HG02642 (cell line): ENCODE measurements at regions not wholly inside any gene's neighbourhood (a gene's known extent, or its start where the extent isn't known, plus 50 kb on each side); places are given as distances from the start of the nearest gene placed in this dataset.

Experiments
- ATAC-seq: cut with Tn5 transposase; IDR thresholded peaks from one replicate; pipeline ENCODE4 v1.9.1; 2021; ENCODE audit warnings: mild to moderate bottlenecking; ENCODE audit not compliant: unreplicated experiment, poor library complexity

DNA sequence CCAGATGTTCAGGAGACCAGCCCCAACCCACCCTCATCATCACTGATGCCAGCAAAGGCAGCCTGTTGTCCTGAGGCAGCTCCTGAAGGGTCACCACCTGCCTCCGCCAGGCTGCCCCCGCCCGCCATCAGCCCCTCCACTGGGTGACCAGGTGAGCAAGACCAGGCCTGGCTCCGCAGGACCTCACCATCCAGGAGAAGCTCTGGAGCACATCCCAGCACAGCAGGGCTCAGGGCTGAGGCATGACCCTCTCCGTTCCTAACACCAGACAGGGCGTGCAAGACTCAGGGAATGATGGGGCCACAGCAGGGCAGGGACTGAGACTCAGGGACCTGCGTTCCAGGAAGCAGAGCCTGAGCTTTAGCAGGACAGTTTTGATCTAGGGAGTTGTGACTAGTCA is 218.8 kb upstream of the RAB6C start:
- ATAC-seq: no peak

DNA sequence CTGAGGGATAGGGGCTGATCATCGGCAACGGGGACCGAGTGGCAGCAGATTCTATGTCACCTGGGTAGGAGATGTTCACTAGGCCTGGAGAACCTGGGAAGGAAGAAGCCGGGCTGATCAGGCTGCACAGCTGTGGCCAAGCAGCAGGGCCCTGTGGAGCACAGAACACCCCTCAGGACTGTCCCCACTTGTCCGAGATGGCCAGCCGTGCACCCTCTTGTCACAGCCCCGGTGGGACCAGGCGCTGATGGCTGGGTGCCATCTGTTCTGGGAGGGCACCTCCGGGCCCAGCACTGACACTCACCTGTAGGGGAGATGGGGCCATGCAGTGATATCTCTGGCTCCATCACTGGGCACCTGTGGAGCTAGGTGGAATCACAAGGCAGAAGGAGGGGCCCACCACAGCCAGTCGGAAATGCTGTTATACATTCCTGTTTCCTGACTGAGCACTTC is 217.9 kb upstream of the RAB6C start:
- no peak for ATAC-seq

GRCh38 chr2:129762386-129763189 is 216.9 kb upstream of the RAB6C start:
- ATAC-seq: no peak

DNA sequence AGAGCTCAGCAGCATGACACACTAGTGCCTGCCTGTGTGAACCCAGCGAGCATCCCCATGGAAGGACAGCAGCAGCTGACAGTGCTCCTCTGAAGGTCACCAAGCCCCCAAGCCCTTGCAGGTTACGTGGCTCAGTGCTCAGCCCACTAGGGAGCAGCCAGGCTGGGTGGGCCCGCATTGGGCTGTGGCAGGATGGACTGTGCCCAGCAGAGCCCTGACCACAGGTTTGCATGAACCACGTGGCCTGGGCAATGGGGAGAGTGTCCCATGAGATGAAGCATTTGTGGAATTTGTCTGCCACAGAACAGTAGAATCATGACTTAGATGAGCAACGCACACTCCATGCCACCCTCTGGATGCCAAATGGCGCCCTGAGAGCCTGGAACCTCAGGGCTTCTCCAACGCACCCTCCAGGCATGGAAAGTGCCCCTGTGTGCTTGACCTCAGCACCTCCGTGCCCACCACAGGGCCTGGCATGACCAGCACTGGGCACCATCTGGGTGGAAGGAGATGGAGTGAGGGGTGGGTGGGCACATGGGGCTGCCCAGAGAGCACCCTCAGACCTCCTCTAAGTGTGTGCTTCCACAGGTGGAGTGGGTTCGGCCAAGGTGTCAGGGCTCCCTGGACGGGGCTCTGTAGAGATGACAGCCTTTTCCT is 216.1 kb upstream of the RAB6C start:
- ATAC-seq: no peak

DNA sequence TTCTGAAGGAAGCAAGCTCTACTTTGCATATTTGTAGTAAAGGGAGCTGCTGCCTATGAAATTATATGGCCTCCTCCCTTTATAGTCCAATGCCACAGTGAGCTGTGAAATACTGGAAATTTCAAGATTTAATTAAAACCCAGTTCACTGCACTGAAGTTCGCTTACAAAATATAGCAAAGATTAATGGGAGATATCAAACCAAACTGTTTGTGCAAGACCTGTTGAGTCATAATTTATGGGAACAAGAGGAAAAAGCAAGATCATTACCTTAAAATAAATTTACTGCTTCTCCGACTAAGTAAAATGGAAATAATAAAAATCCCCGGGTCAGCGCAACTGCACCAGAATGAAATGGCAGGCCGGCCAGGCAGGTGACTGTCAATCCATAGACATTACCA is 215.5 kb upstream of the RAB6C start:
- no peak for ATAC-seq

- ATAC-seq: no peak
Measured at GRCh38 chr2:129764376-129765325, 214.8 kb upstream of the RAB6C start.

GRCh38 chr2:129765326-129765677 is 214.2 kb upstream of the RAB6C start:
- no peak for ATAC-seq

DNA sequence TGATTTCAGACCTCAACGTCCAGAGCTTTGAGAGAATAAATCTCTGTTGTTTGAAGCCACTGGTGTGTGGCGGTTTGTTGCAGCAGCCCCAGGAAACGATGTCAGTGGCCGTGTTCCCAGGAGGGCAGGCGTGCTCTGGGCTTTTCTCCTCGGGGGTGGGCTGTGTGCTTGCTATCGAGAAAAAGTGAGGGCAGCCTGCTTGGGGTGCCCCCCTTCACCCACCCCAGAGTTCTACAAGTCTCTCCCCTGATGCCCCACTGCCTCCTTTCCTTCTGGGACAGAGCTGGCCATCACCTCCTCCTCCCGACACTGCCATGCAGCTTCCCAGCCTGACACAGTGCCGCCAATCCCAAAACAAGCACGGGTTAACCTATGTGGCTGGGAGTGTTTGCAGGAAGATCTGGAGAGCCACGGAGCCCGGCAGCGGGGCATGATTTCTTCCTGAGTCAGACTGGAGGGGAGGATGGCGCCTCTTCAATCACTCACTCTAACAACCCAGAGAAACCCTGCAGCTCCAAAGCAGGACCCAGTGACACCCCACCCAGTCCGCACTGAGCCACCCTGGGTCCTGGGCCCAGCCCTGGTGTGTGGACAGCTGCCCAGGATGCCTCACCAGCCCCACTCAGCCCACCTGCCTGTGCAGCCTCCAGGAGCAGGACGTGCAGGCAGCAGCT is 213.7 kb upstream of the RAB6C start:
- ATAC-seq: no peak

DNA sequence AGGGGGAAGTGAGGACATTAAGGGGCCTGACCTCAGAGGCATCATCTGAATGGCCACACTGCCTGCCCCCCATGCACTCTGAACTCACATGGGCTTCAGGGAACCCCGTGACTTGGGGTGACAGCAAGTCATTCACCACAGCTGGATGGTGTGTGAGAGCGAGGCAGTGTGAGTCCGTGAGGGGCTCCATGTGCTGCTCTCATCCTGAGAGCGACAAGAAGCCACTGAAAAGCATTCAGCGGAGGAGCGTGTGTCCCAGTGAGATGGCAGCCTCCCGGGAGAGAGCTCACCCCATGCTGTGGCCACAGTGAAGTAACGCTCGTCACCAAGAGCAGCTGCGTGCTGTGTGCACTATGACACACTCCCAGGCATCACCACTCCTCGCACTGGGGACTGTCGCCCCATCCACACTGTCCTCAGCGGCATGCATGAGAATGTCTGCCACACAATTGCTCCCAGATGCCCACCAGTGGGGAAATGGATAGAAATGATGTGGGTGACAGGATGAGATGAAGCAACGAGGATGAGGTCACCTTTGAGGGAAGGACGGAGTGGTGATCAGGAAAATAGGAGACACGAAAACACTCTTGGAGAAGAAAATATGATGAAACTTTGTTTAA is 213.0 kb upstream of the RAB6C start:
- ATAC-seq: no peak

GRCh38 chr2:129767346-129768035 is 212.0 kb upstream of the RAB6C start:
- no peak for ATAC-seq

- ATAC-seq: no peak
Measured at GRCh38 chr2:129768036-129768386, 211.5 kb upstream of the RAB6C start.

DNA sequence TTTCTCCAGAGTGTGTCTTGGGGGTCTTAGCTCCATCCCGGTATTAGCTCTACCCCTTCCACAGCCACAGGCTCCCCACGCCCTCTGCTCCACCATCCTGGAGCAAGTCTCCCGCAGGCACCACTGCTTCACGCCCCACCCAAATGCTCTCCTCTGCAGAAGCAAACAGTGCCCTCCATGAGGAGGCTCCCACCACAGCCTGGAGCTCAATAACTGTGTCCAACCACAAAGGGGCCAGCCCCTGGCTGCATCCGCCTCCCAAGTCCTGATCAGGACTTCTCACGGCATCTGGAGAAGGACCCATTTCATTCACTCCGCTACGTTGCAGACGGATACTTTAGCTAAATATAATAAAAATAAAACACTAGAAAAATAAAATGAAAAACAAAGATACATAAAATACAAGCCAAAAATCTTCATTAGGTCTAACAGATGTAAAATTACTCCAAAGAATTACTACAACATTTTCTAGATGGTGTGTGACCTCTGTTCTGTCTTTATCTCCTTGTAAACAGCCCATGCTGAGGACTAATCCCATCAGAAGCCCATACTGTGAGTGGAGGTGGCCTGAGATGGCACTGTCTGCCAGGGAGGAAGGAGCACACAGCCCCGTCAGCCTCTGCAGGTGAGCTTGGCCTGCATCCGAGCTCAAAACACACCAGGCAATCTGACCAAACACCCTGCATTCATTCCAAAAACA is 210.8 kb upstream of the RAB6C start:
- ATAC-seq: no peak

DNA sequence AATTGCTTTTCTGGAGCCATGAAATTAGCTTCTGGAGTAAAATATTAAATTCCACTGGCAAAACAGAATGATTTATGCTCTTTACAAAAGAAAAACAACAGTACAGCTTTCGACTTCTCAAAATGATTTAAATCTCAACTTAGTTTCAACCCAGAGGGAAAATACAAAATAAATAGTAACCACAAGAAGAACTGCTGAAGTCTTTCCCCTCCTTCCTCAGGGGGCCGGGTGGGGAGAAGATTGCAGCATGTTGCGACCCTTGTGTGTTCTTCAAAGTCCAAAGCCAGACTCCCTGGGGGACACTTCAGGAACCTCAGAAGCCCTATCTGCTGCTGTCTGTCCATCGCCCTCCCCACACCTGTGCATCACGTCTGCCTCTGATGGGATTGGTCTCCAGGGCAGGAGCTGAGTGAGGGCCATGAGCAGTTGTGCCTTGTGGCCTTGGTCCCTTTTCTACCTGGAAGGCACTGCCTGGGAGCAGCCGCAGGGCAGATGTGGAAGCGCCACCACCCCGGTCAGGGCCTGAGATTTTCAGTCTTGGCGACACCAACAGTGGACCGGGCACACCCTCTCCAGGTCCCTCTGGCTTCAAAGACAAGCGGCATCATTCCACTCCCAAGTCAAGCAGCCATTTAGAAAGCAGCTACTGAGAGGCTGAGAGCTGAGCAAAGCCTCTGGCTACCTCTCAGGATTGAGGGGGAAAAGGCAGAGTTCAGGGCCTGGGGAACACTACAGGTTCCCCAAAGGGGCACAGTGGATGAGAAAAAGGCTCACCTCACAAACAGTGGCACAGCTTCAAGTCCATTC is 210.1 kb upstream of the RAB6C start:
- no peak for ATAC-seq

DNA sequence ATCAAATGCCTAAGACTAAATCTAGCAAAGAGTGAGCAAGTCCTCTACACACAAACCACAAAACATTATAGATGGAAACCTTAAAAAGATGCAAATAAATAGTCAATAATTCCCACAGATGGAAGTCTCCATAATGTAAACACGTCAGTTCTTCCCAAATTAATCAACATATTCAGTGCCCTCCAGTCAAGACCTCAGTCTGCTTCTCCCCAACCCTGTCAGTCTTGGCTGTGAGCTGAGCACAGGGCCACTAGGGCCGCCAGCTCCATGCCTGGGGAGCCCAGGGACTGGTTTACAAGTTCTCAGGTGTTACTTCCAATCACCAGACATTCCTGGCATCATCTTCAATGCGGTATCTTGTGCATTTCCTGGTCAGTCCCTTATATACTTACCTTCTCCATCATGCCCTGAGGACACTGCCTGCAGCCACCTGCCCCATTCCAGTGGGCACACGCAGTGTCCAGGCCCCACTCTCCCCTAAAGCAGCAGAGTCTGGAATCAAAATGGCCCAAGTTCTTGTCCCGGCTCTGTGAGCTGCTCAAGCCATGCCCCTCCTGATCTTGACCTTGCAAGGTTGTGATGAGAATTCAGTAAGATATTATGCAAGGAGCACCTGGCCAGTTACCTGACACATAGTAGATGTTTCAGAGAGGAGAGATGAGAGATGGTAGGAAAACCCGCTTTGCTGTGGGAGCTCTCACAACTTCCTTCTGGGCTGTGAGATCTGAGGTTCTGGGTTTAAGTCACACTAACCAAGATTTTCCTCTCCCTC is 207.9 kb upstream of the RAB6C start:
- no peak for ATAC-seq

DNA sequence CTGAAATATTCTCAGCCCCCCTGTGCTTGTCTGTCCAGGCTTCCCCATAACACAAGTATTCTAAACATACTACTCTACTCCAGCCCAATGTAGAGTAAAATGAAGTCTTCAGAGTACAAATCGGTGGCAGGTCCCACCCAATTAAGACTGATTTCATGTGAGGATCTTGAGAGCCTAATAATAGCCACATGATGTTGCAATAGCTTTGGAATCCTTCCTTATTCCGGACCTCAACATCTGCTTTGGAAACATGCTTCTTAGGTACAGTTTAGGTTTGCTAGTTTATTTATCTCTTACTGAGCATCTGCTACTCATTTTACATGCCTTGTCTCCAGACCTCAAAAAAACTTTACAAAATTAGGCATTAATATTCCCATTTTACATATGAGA is 207.3 kb upstream of the RAB6C start:
- no peak for ATAC-seq

- ATAC-seq: no peak
Measured at GRCh38 chr2:129775952-129776653, 203.4 kb upstream of the RAB6C start.

- no peak for ATAC-seq
Measured at GRCh38 chr2:129777146-129777545, 202.3 kb upstream of the RAB6C start.
